H9 (cell line): ENCODE measurements at regions not wholly inside any gene's neighbourhood (a gene's known extent, or its start where the extent isn't known, plus 50 kb on each side); places are given as distances from the start of the nearest gene placed in this dataset.

Experiments
- DNase-seq: peaks from one replicate; pipeline ENCODE4 v3.0.0-alpha.2; 2017
- H2AFZ ChIP-seq: one replicate; pipeline ENCODE4 v1.6.1; 2013; ENCODE audit warnings: mild to moderate bottlenecking, low read length, control low read depth, moderate library complexity
- H2AK5ac ChIP-seq: 2 replicates; pipeline ENCODE4 v1.6.1; 2013; ENCODE audit warnings: low read length, control low read depth, mixed read lengths; ENCODE audit not compliant: insufficient read length
- H2BK120ac ChIP-seq: one replicate; pipeline ENCODE4 v1.6.1; 2013; ENCODE audit warnings: low read depth, mild to moderate bottlenecking, low read length, control low read depth, inconsistent platforms; ENCODE audit not compliant: poor library complexity, severe bottlenecking
- H2BK12ac ChIP-seq: 2 replicates; pipeline ENCODE4 v1.6.1; 2013; ENCODE audit warnings: low read length, control low read depth, mixed read lengths, low read depth; ENCODE audit not compliant: insufficient read length
- H2BK15ac ChIP-seq: 2 replicates; pipeline ENCODE4 v1.6.1; 2013; ENCODE audit warnings: low read depth, low read length, control low read depth
- H2BK20ac ChIP-seq: one replicate; pipeline ENCODE4 v1.6.1; 2013; ENCODE audit warnings: low read depth, mild to moderate bottlenecking, low read length, control low read depth, inconsistent platforms; ENCODE audit not compliant: poor library complexity, severe bottlenecking
- H2BK5ac ChIP-seq: 2 replicates; pipeline ENCODE4 v1.6.1; 2013; ENCODE audit warnings: low read length, control low read depth, mixed read lengths; ENCODE audit not compliant: insufficient read length
- H3K14ac ChIP-seq: 2 replicates; pipeline ENCODE4 v1.6.1; 2013; ENCODE audit warnings: low read length, control low read depth; ENCODE audit not compliant: insufficient read depth
- H3K18ac ChIP-seq: 2 replicates; pipeline ENCODE4 v1.6.1; 2013; ENCODE audit warnings: low read depth, mild to moderate bottlenecking, mixed read lengths, low read length, control low read depth; ENCODE audit not compliant: insufficient read length
- H3K23ac ChIP-seq: 2 replicates; pipeline ENCODE4 v1.6.1; 2013; ENCODE audit warnings: low read length, control low read depth, mixed read lengths, low read depth; ENCODE audit not compliant: insufficient read length
- H3K23me2 ChIP-seq: 2 replicates; pipeline ENCODE4 v1.6.1; 2013; ENCODE audit warnings: low read depth, mild to moderate bottlenecking, mixed read lengths, low read length, control low read depth; ENCODE audit not compliant: insufficient read length, poor library complexity, severe bottlenecking
- H3K27ac ChIP-seq: 2 replicates; pipeline ENCODE4 v1.5.1; 2013; ENCODE audit warnings: low read length, control low read depth, mixed read lengths, low read depth; ENCODE audit not compliant: insufficient read length
- H3K27me3 ChIP-seq: 2 replicates; pipeline ENCODE4 v1.6.1; 2013; ENCODE audit warnings: low read length, control low read depth, inconsistent platforms; ENCODE audit not compliant: insufficient read depth
- H3K4ac ChIP-seq: 2 replicates; pipeline ENCODE4 v1.6.1; 2013; ENCODE audit warnings: low read depth, mild to moderate bottlenecking, control low read depth, inconsistent platforms, low read length, moderate library complexity
- H3K4me1 ChIP-seq: 2 replicates; pipeline ENCODE4 v1.6.1; 2013; ENCODE audit warnings: low read length, control low read depth, inconsistent platforms; ENCODE audit not compliant: insufficient read depth
- H3K4me2 ChIP-seq: 2 replicates; pipeline ENCODE4 v1.6.1; 2013; ENCODE audit warnings: low read length, control low read depth, mixed read lengths; ENCODE audit not compliant: insufficient read length, insufficient read depth
- H3K56ac ChIP-seq: 2 replicates; pipeline ENCODE4 v1.6.1; 2013; ENCODE audit warnings: low read depth, mild to moderate bottlenecking, mixed read lengths, low read length, control low read depth; ENCODE audit not compliant: insufficient read length
- H3K79me1 ChIP-seq: 2 replicates; pipeline ENCODE4 v1.6.1; 2013; ENCODE audit warnings: low read depth, mild to moderate bottlenecking, moderate library complexity, low read length, control low read depth, inconsistent platforms; ENCODE audit not compliant: insufficient read depth, poor library complexity, severe bottlenecking
- H3K79me2 ChIP-seq: 2 replicates; pipeline ENCODE4 v1.6.1; 2013; ENCODE audit warnings: low read length, control low read depth, inconsistent platforms; ENCODE audit not compliant: insufficient read depth
- H3K9ac ChIP-seq: 2 replicates; pipeline ENCODE4 v1.6.1; 2013; ENCODE audit warnings: low read length, control low read depth, mixed read lengths; ENCODE audit not compliant: insufficient read length; ENCODE audit errors: extremely low read depth
- H3K9me3 ChIP-seq: one replicate; pipeline ENCODE4 v1.6.1; 2013; ENCODE audit warnings: low read depth, low read length, inconsistent platforms; ENCODE audit not compliant: control insufficient read depth
- H3T11ph ChIP-seq: one replicate; pipeline ENCODE4 v1.6.1; 2013; ENCODE audit warnings: mild to moderate bottlenecking, low read length, control low read depth, inconsistent platforms
- H4K20me1 ChIP-seq: one replicate; pipeline ENCODE4 v1.6.1; 2013; ENCODE audit not compliant: control insufficient read depth, insufficient read length, insufficient read depth
- H4K5ac ChIP-seq: 2 replicates; pipeline ENCODE4 v1.6.1; 2013; ENCODE audit warnings: low read depth, mild to moderate bottlenecking, mixed read lengths, low read length, control low read depth; ENCODE audit not compliant: insufficient read length
- H4K8ac ChIP-seq: replicated peaks from 2 replicates; pipeline ENCODE4 v1.6.1; 2013; ENCODE audit warnings: low read length, control low read depth, mixed read lengths, low read depth; ENCODE audit not compliant: insufficient read length
- H4K91ac ChIP-seq: 2 replicates; pipeline ENCODE4 v1.6.1; 2013; ENCODE audit warnings: low read depth, mild to moderate bottlenecking, moderate library complexity, mixed read lengths, low read length, control low read depth; ENCODE audit not compliant: insufficient read length
- H3K27ac Mint-ChIP-seq, 3 experiments: 2 replicates in 2 of 3; 3 replicates in 1 of 3; pipeline ENCODE4 v1.8.0; 2020 to 2021; ENCODE audit warnings: mixed read lengths in 3 of 3, mild to moderate bottlenecking in 1 of 3, moderate library complexity in 1 of 3
- H3K27me3 Mint-ChIP-seq: 2 replicates; pipeline ENCODE4 v1.8.0; 2021; ENCODE audit warnings: low read depth, mild to moderate bottlenecking, moderate library complexity, mixed read lengths
- H3K36me3 Mint-ChIP-seq, 3 experiments: 2 replicates in 2 of 3; 3 replicates in 1 of 3; pipeline ENCODE4 v1.8.0; 2020 to 2021; ENCODE audit warnings: low read depth in 3 of 3, mixed read lengths in 3 of 3; ENCODE audit not compliant: insufficient read depth in 1 of 3
- H3K4me1 Mint-ChIP-seq, 2 experiments: 2 replicates each; pipeline ENCODE4 v1.8.0; 2020; ENCODE audit warnings: mixed read lengths in 2 of 2
- H3K4me3 Mint-ChIP-seq, 2 experiments: 2 replicates in 1 of 2; 3 replicates in 1 of 2; pipeline ENCODE4 v1.8.0; 2020 to 2021; ENCODE audit warnings: mild to moderate bottlenecking in 2 of 2, mixed read lengths in 2 of 2, moderate library complexity in 1 of 2
- H3K9me3 Mint-ChIP-seq, 2 experiments: 2 replicates in 1 of 2; 3 replicates in 1 of 2; pipeline ENCODE4 v1.8.0; 2020; ENCODE audit warnings: mild to moderate bottlenecking in 2 of 2, mixed read lengths in 2 of 2, moderate library complexity in 1 of 2
- CTCF ChIP-seq: fragments of 200-600 bp; sonication (generic); conservative IDR thresholded peaks from 3 replicates; pipeline ENCODE4 v1.8.0; 2021; ENCODE audit warnings: antibody characterized with exemption, mild to moderate bottlenecking
- WGBS: extraction: QIAGEN DNeasy Blood & Tissue Kit; methylation state at CpG from one replicate; pipeline ENCODE4 v1.1.7; 2013; ENCODE audit warnings: missing lambda C conversion rate, low lambda C conversion rate, mixed read lengths; ENCODE audit not compliant: insufficient read length; ENCODE audit errors: extremely low coverage; 5-methylcytosine and 5-hydroxymethylcytosine counted together

GRCh38 chr7:16051561-16052255 lies 365.2 kb upstream of the MEOX2 start:
- no peaks in the 10 kb centered on the region for H3K27me3 Mint-ChIP-seq
- Histone ChIP-seq H3K27ac (no peak overlapping the region), H4K20me1 (no peaks in the 10 kb centered on the region), H2AFZ (no peak overlapping the region), H3K9me3 (no peaks in the 10 kb centered on the region), H2BK12ac (no peak overlapping the region), H2BK15ac (no peak overlapping the region), H4K8ac (no peak overlapping the region), H3K79me2 (no peaks in the 10 kb centered on the region), H4K91ac (no peak overlapping the region), H3T11ph (no peak overlapping the region), H3K14ac (no peak overlapping the region), H3K4me1 (no peaks in the 10 kb centered on the region), H3K4me2 (no peak overlapping the region), H3K23ac (no peak overlapping the region), H3K56ac (no peak overlapping the region), H4K5ac (no peak overlapping the region), H3K79me1 (no peaks in the 10 kb centered on the region), H2BK5ac (no peak overlapping the region), H2BK120ac (no peak overlapping the region), H3K23me2 (no peaks in the 10 kb centered on the region), H3K27me3 (no peaks in the 10 kb centered on the region), H2BK20ac (no peak overlapping the region), H3K4ac (no peak overlapping the region), H2AK5ac (no peak overlapping the region), H3K9ac (no peak overlapping the region), H3K18ac (no peak overlapping the region)
- H3K4me1 Mint-ChIP-seq, result peaks cover 3 to 10% of the 10 kb centered on the region in 2 experiments
- no peak overlapping the region for H3K4me3 Mint-ChIP-seq
- no peaks in the 10 kb centered on the region for H3K36me3 Mint-ChIP-seq
- no peaks in the 10 kb centered on the region for H3K9me3 Mint-ChIP-seq
- no peak overlapping the region for H3K27ac Mint-ChIP-seq
- no peak for DNase-seq
- TF ChIP-seq CTCF, result no peak
- no CpG with 5 or more reads among the region's 4 CpGs for WGBS
